ENCODE measurements at regions not wholly inside any gene's neighbourhood (a gene's known extent, or its start where the extent isn't known, plus 50 kb on each side); places are given as distances from the start of the nearest gene placed in this dataset.

GRCh38 chr20:12316794-12317193 lies 399.1 kb downstream of the BTBD3 start:
- no peaks in the 10 kb centered on the region for H3K4me1 ChIP-seq (replicated peaks in 1 of 4; ENCODE audit: control insufficient read depth in 3 of 4, insufficient read depth in 4 of 4, low read length in 3 of 4)
- H2AFZ ChIP-seq (ENCODE audit: low read length) = no peak overlapping the region
- H3K27me3 ChIP-seq (replicated peaks in 1 of 4; ENCODE audit: control insufficient read depth in 3 of 4, extremely low read depth in 1 of 4, insufficient read depth in 3 of 4, low read length in 3 of 4) = peaks cover 0 to 1% (median 0%) of the 10 kb centered on the region in 4 experiments; a peak in 1 of 7 replicates
- no peak for FAIRE-seq
- no peak overlapping the region for H2BK15ac ChIP-seq (ENCODE audit: low read length)
- H3K9me3 ChIP-seq (ENCODE audit: insufficient read depth in 2 of 2, low read depth in 1 of 2, low read length in 1 of 2) = no peaks in the 10 kb centered on the region
- H3K18ac ChIP-seq (ENCODE audit: extremely low read depth, low read length) = no peak overlapping the region
- 94% methylated on average over 2 of the region's 2 CpGs; no CpG with 5 or more reads in 1 of the 2 experiments for WGBS, 2 experiments (ENCODE audit: extremely low coverage in 1 of 2, insufficient coverage in 1 of 2, insufficient read length in 1 of 2, insufficient replicate concordance in 2 of 2, low coverage in 1 of 2, low lambda C conversion rate in 2 of 2, missing lambda C conversion rate in 1 of 2)
- no peak overlapping the region for H3K27ac ChIP-seq (ENCODE audit: low read depth, low read length)
- no peak for DNase-seq (ENCODE audit: low read depth in 1 of 2, low spot score in 2 of 2)
- H2AK5ac ChIP-seq (ENCODE audit: low read depth, low read length) = no peak overlapping the region
- H3K4me2 ChIP-seq (ENCODE audit: insufficient read depth in 1 of 2, low read depth in 2 of 2, low read length in 2 of 2) = no peak overlapping the region
- ChIA-PET CTCF (ENCODE audit: partially characterized antibody) (interaction anchor here (1.6 kb wide), 1 partner anchor 78 kb away, joined by 3 read pairs; no protein-coding TSS in a partner anchor), POLR2A (ENCODE audit: partially characterized antibody) (no interaction called here)
- no peak for TF ChIP-seq SP1 (IDR thresholded peaks at IDR 0.05; ENCODE audit: low read depth, low read length)
- TF ChIP-seq RAD21 (IDR thresholded peaks at IDR 0.05 in 1 of 2, conservative IDR thresholded peaks at IDR 0.05 in 1 of 2; ENCODE audit: low read depth in 2 of 2, low read length in 2 of 2) = 0 out of 4 replicates have a peak, but pooled peaks of 1 of the 2 experiments have one; percentile 13
- H3K4me3 ChIP-seq (ENCODE audit: extremely low read depth in 1 of 4, insufficient read depth in 2 of 4, low read depth in 3 of 4, low read length in 4 of 4) = no peak overlapping the region
- H3K23ac ChIP-seq (ENCODE audit: insufficient read length) = no peak overlapping the region
- H3K79me2 ChIP-seq (ENCODE audit: control insufficient read depth in 1 of 2, insufficient read depth in 2 of 2, low read length in 2 of 2) = no peaks in the 10 kb centered on the region
- no peaks in the 10 kb centered on the region for H3K36me3 ChIP-seq (ENCODE audit: control insufficient read depth in 2 of 4, insufficient read depth in 4 of 4, low read length in 3 of 4)
- H2BK120ac ChIP-seq (replicated peaks; ENCODE audit: low read depth, low read length) = no peak overlapping the region
- no peaks in the 10 kb centered on the region for H3K23me2 ChIP-seq (ENCODE audit: low read depth, low read length)
- H2BK5ac ChIP-seq (ENCODE audit: low read depth, low read length) = no peak overlapping the region
- H3K4ac ChIP-seq (replicated peaks; ENCODE audit: insufficient read length, low read depth, low read length) = no peak overlapping the region
- no peak overlapping the region for H3K14ac ChIP-seq (ENCODE audit: insufficient read length)
- no peak overlapping the region for H4K91ac ChIP-seq (replicated peaks; ENCODE audit: insufficient read length, low read length)
- H2BK12ac ChIP-seq (ENCODE audit: low read depth, low read length) = no peak overlapping the region
- no peak overlapping the region for H4K5ac ChIP-seq (ENCODE audit: insufficient read length, low read depth, low read length)
- no peak overlapping the region for H4K8ac ChIP-seq (ENCODE audit: extremely low read depth, insufficient read depth, low read length)
- no peak overlapping the region for H3K56ac ChIP-seq (replicated peaks; ENCODE audit: insufficient read length, low read depth, low read length)
- H4K20me1 ChIP-seq (replicated peaks in 1 of 2; ENCODE audit: control insufficient read depth in 1 of 2, insufficient read depth in 2 of 2, low read length in 2 of 2) = no peaks in the 10 kb centered on the region
- H3K9ac ChIP-seq (replicated peaks in 1 of 4; ENCODE audit: extremely low read depth in 1 of 4, low read depth in 3 of 4, low read length in 3 of 4) = no peak overlapping the region
- no peak overlapping the region for H2BK20ac ChIP-seq (ENCODE audit: low read length)
- no peaks in the 10 kb centered on the region for H3K79me1 ChIP-seq (ENCODE audit: low read depth, low read length)

All from H1 (cell line).